ENCODE measurements at regions not wholly inside any gene's neighbourhood (a gene's known extent, or its start where the extent isn't known, plus 50 kb on each side); places are given as distances from the start of the nearest gene placed in this dataset.

DNA sequence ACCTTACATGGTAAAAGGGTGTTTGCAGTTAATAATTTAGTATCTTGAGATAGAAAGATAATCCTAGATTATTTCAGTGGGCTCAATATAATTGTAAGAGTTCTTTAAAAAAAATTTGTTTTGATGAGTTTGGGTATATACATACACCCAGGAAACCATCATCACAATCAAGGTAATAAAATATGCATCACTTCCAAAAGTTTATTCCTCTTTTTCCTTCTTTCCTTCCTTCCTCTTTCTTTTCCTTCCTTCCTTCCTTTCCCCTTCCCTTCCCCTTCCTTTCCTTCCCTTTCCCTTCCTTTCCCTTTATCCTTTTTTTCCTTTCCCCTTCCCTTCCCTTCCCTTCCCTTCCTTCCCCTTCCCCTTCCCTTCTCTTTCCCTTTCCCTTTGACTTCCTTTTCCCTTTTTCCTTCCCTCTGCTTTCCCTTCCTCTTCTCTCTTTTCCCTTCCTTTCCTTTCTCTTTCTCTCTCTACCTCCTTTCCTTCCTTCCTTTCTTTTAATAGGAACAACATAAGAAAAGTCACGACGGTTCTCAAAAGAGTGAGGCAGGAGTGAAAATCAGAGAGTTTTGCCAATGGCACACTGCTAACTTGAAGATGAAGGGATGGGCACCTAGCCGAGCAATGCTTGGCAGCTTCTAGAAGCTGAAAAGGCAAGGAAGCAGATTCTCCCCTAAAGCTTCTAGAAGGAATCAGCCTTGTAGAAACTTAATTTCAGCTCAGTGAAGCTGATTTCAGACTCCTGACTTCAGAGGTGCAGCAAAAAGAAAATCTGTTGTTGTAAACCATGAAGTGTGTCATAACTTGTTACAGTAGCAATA lies 2050.2 kb upstream of the AGA start:
- TF ChIP-seq CTCF (IDR thresholded peaks at IDR 0.05) (no peak), POLR2A (IDR thresholded peaks at IDR 0.05) (no peak)
- H3K27me3 ChIP-seq, result no peaks in the 10 kb centered on the region
- intact Hi-C loops (cut with DNase I), result no loop called here
- H3K4me3 ChIP-seq, result no peak overlapping the region
- H3K9me3 ChIP-seq, result no peaks in the 10 kb centered on the region
- H3K27ac ChIP-seq, result no peak overlapping the region
- no peaks in the 10 kb centered on the region for H3K36me3 ChIP-seq (replicated peaks in 1 of 2; ENCODE audit: insufficient read depth in 1 of 2, low read depth in 2 of 2)
- no peak for ATAC-seq
- no peaks in the 10 kb centered on the region for H3K4me1 ChIP-seq
- no peak for DNase-seq
- WGBS, 2 donors, result 54 to 68% methylated on average over 3 of the region's 3 CpGs

DNA sequence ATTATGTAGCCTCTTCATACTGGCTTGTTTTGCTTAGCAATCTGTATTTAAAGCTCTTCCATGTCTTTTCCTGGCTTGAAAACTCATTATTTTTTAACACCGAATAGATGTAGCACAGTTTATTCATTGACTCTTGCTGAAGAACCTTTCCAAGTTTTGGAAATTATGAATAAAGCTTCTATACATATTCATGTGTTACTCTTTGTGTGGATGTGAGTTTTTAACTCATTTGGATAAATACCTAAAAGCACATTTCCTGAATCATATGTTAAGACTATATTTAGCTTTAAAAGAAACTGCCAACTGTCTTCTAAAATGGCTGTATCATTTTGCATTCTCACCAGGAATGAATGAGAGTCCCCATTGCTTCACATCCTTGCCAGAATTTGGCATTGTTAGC lies 2061.7 kb upstream of the AGA start:
- H3K36me3 ChIP-seq (replicated peaks in 1 of 2; ENCODE audit: insufficient read depth in 1 of 2, low read depth in 2 of 2), result no peaks in the 10 kb centered on the region
- WGBS, 2 donors, result 55 to 61% methylated on average over 1 of the region's 1 CpG
- no peaks in the 10 kb centered on the region for H3K4me1 ChIP-seq

DNA sequence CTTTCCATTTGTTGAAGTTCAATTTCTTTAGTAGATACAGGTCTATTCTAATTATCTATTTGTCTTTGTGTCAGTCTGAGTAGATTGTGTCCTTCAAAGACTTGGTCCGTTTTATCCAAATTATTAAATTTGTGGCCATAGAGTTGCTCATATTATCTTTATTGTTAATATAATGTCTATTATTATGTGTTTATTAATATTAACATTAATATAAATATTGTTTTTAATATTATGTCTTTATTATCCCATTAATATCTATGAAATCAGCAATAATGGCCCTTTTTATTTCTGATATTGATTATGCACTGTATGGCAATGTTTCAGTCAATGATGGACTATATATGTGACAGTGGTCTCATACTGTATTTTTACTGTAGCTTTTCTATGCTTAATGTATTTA lies 2067.3 kb upstream of the AGA start:
- WGBS, 2 donors, result 28 to 43% methylated on average over 1 of the region's 1 CpG
- no peaks in the 10 kb centered on the region for H3K27me3 ChIP-seq
- H3K4me3 ChIP-seq, result no peak overlapping the region
- H3K4me1 ChIP-seq, result no peaks in the 10 kb centered on the region
- H3K27ac ChIP-seq, result no peak overlapping the region
- no peaks in the 10 kb centered on the region for H3K9me3 ChIP-seq
- intact Hi-C loops (cut with DNase I), result no loop called here
- TF ChIP-seq POLR2A (IDR thresholded peaks at IDR 0.05) (no peak), CTCF (IDR thresholded peaks at IDR 0.05) (no peak)
- no peak for DNase-seq
- ATAC-seq, result no peak
- no peaks in the 10 kb centered on the region for H3K36me3 ChIP-seq (replicated peaks in 1 of 2; ENCODE audit: insufficient read depth in 1 of 2, low read depth in 2 of 2)

More for the DNA sequence above, 2061.7 kb upstream of the AGA start:
- TF ChIP-seq POLR2A (IDR thresholded peaks at IDR 0.05) (no peak), CTCF (IDR thresholded peaks at IDR 0.05) (no peak)
- Histone ChIP-seq H3K9me3 (no peaks in the 10 kb centered on the region), H3K4me3 (no peak overlapping the region), H3K27me3 (no peaks in the 10 kb centered on the region), H3K27ac (no peak overlapping the region)
- intact Hi-C loops (cut with DNase I), result no loop called here
- ATAC-seq (no peak), DNase-seq (no peak)

DNA sequence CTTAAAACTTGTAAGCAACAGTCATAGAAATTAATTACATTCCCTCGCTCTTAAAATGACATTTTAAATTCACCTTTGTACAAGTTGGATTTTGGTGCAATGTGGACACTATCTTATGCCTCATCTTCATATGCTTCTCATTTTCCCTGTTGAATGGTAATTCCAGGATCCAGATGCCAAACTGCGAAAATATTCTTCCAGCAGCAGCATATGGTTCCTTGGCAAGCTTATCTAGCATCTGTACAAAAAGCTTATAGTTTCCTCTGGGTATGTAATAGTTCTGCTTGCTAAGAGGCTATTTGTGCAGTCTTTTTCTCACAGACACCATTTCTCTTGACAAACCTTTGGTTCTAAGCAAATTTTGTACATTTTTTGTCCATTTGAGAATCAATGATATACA lies 2079.7 kb upstream of the AGA start:
- H3K27me3 ChIP-seq, result no peaks in the 10 kb centered on the region
- no peaks in the 10 kb centered on the region for H3K4me1 ChIP-seq
- intact Hi-C loops (cut with DNase I), result no loop called here
- ATAC-seq (no peak), DNase-seq (no peak)
- no peak overlapping the region for H3K27ac ChIP-seq
- H3K4me3 ChIP-seq, result no peak overlapping the region
- TF ChIP-seq CTCF (IDR thresholded peaks at IDR 0.05) (no peak), POLR2A (IDR thresholded peaks at IDR 0.05) (no peak)
- WGBS, 2 donors, result 58 to 66% methylated on average over 2 of the region's 2 CpGs
- no peaks in the 10 kb centered on the region for H3K9me3 ChIP-seq
- H3K36me3 ChIP-seq (replicated peaks in 1 of 2; ENCODE audit: insufficient read depth in 1 of 2, low read depth in 2 of 2), result no peaks in the 10 kb centered on the region

- 35 to 42% methylated on average over 3 of the region's 3 CpGs for WGBS, 2 donors
- Histone ChIP-seq H3K27me3 (no peaks in the 10 kb centered on the region), H3K9me3 (no peaks in the 10 kb centered on the region), H3K4me1 (no peaks in the 10 kb centered on the region), H3K27ac (no peak overlapping the region), H3K4me3 (no peak overlapping the region), H3K36me3 (replicated peaks in 1 of 2; ENCODE audit: insufficient read depth in 1 of 2, low read depth in 2 of 2) (no peaks in the 10 kb centered on the region)
- intact Hi-C loops (cut with DNase I), result no loop called here
- DNase-seq (no peak), ATAC-seq (no peak)
- TF ChIP-seq CTCF (IDR thresholded peaks at IDR 0.05), result no peak
- no peak for TF ChIP-seq POLR2A (IDR thresholded peaks at IDR 0.05)
Measured at GRCh38 chr4:179530958-179531357, 2088.7 kb upstream of the AGA start.
